ENCODE measurements at regions not wholly inside any gene's neighbourhood (a gene's known extent, or its start where the extent isn't known, plus 50 kb on each side); places are given as distances from the start of the nearest gene placed in this dataset.

- Histone ChIP-seq H3K27me3 (ENCODE audit: control insufficient read depth in 1 of 2, insufficient read depth in 2 of 2, low read length in 2 of 2) (no peaks in the 10 kb centered on the region), H3K4me3 (ENCODE audit: low read depth in 1 of 2, low read length in 2 of 2) (no peak overlapping the region), H3K36me3 (ENCODE audit: control insufficient read depth in 2 of 2, insufficient read depth in 2 of 2, low read length in 1 of 2) (no peaks in the 10 kb centered on the region), H3K4me1 (ENCODE audit: control insufficient read depth in 2 of 2, insufficient read depth in 2 of 2, low read length in 1 of 2) (no peaks in the 10 kb centered on the region), H3K27ac (ENCODE audit: low read depth in 2 of 2, low read length in 1 of 2) (no peak overlapping the region), H3K9me3 (ENCODE audit: control insufficient read depth in 2 of 2, insufficient read depth in 1 of 2, low read depth in 1 of 2, low read length in 1 of 2) (no peaks in the 10 kb centered on the region)
- WGBS, 2 donors, result 85% methylated on average over 7 of the region's 7 CpGs
Measured at GRCh38 chr5:67515020-67515689, 318.6 kb upstream of the CD180 start.

- 68 to 92% methylated on average over 1 of the region's 1 CpG for whole genome bisulfite sequencing, 2 donors
- Histone ChIP-seq H3K4me1 (ENCODE audit: control insufficient read depth in 2 of 2, insufficient read depth in 2 of 2, low read length in 1 of 2) (no peaks in the 10 kb centered on the region), H3K27ac (ENCODE audit: low read depth in 2 of 2, low read length in 1 of 2) (no peak overlapping the region), H3K4me3 (ENCODE audit: low read depth in 1 of 2, low read length in 2 of 2) (no peak overlapping the region), H3K27me3 (ENCODE audit: control insufficient read depth in 1 of 2, insufficient read depth in 2 of 2, low read length in 2 of 2) (no peaks in the 10 kb centered on the region), H3K36me3 (ENCODE audit: control insufficient read depth in 2 of 2, insufficient read depth in 2 of 2, low read length in 1 of 2) (no peaks in the 10 kb centered on the region), H3K9me3 (ENCODE audit: control insufficient read depth in 2 of 2, insufficient read depth in 1 of 2, low read depth in 1 of 2, low read length in 1 of 2) (no peaks in the 10 kb centered on the region)
Measured at GRCh38 chr5:67512758-67513157, 316.2 kb upstream of the CD180 start.

- no peaks in the 10 kb centered on the region for H3K36me3 ChIP-seq (ENCODE audit: control insufficient read depth in 2 of 2, insufficient read depth in 2 of 2, low read length in 1 of 2)
- H3K4me3 ChIP-seq (ENCODE audit: low read depth in 1 of 2, low read length in 2 of 2), result no peak overlapping the region
- H3K27me3 ChIP-seq (ENCODE audit: control insufficient read depth in 1 of 2, insufficient read depth in 2 of 2, low read length in 2 of 2), result no peaks in the 10 kb centered on the region
- H3K4me1 ChIP-seq (ENCODE audit: control insufficient read depth in 2 of 2, insufficient read depth in 2 of 2, low read length in 1 of 2), result no peaks in the 10 kb centered on the region
- no peak overlapping the region for H3K27ac ChIP-seq (ENCODE audit: low read depth in 2 of 2, low read length in 1 of 2)
- 57 to 67% methylated on average over 1 of the region's 1 CpG for WGBS, 2 donors
- no peaks in the 10 kb centered on the region for H3K9me3 ChIP-seq (ENCODE audit: control insufficient read depth in 2 of 2, insufficient read depth in 1 of 2, low read depth in 1 of 2, low read length in 1 of 2)
Measured at GRCh38 chr5:67511911-67512310, 315.3 kb upstream of the CD180 start.

- Histone ChIP-seq H3K36me3 (ENCODE audit: control insufficient read depth in 2 of 2, insufficient read depth in 2 of 2, low read length in 1 of 2) (no peaks in the 10 kb centered on the region), H3K27ac (ENCODE audit: low read depth in 2 of 2, low read length in 1 of 2) (no peak overlapping the region), H3K27me3 (ENCODE audit: control insufficient read depth in 1 of 2, insufficient read depth in 2 of 2, low read length in 2 of 2) (no peaks in the 10 kb centered on the region), H3K4me3 (ENCODE audit: low read depth in 1 of 2, low read length in 2 of 2) (no peak overlapping the region), H3K4me1 (ENCODE audit: control insufficient read depth in 2 of 2, insufficient read depth in 2 of 2, low read length in 1 of 2) (no peaks in the 10 kb centered on the region), H3K9me3 (ENCODE audit: control insufficient read depth in 2 of 2, insufficient read depth in 1 of 2, low read depth in 1 of 2, low read length in 1 of 2) (no peaks in the 10 kb centered on the region)
Measured at GRCh38 chr5:67510204-67510603, 313.6 kb upstream of the CD180 start.

- no peaks in the 10 kb centered on the region for H3K36me3 ChIP-seq (ENCODE audit: control insufficient read depth in 2 of 2, insufficient read depth in 2 of 2, low read length in 1 of 2)
- H3K9me3 ChIP-seq (ENCODE audit: control insufficient read depth in 2 of 2, insufficient read depth in 1 of 2, low read depth in 1 of 2, low read length in 1 of 2), result no peaks in the 10 kb centered on the region
- H3K27me3 ChIP-seq (ENCODE audit: control insufficient read depth in 1 of 2, insufficient read depth in 2 of 2, low read length in 2 of 2), result no peaks in the 10 kb centered on the region
- H3K4me3 ChIP-seq (ENCODE audit: low read depth in 1 of 2, low read length in 2 of 2), result no peak overlapping the region
- H3K4me1 ChIP-seq (ENCODE audit: control insufficient read depth in 2 of 2, insufficient read depth in 2 of 2, low read length in 1 of 2), result no peaks in the 10 kb centered on the region
- 72 to 82% methylated on average over 5 of the region's 5 CpGs for WGBS, 2 donors
- no peak overlapping the region for H3K27ac ChIP-seq (ENCODE audit: low read depth in 2 of 2, low read length in 1 of 2)
Measured at GRCh38 chr5:67509402-67510186, 313.0 kb upstream of the CD180 start.

GRCh38 chr5:67506241-67506640, 309.6 kb upstream of the CD180 start:
- 77 to 81% methylated on average over 2 of the region's 2 CpGs for WGBS, 2 donors
- H3K27me3 ChIP-seq (ENCODE audit: control insufficient read depth in 1 of 2, insufficient read depth in 2 of 2, low read length in 2 of 2), result peaks cover 0 to 2% of the 10 kb centered on the region in 2 donors
- H3K9me3 ChIP-seq (ENCODE audit: control insufficient read depth in 2 of 2, insufficient read depth in 1 of 2, low read depth in 1 of 2, low read length in 1 of 2), result no peaks in the 10 kb centered on the region

GRCh38 chr5:67502951-67503350, 306.4 kb upstream of the CD180 start:
- 86 to 90% methylated on average over 1 of the region's 1 CpG for WGBS, 2 donors
- Histone ChIP-seq H3K36me3 (ENCODE audit: control insufficient read depth in 2 of 2, insufficient read depth in 2 of 2, low read length in 1 of 2) (no peaks in the 10 kb centered on the region), H3K4me3 (ENCODE audit: low read depth in 1 of 2, low read length in 2 of 2) (no peak overlapping the region), H3K27me3 (ENCODE audit: control insufficient read depth in 1 of 2, insufficient read depth in 2 of 2, low read length in 2 of 2) (peaks cover 0 to 2% of the 10 kb centered on the region in 2 donors), H3K27ac (ENCODE audit: low read depth in 2 of 2, low read length in 1 of 2) (no peak overlapping the region), H3K4me1 (ENCODE audit: control insufficient read depth in 2 of 2, insufficient read depth in 2 of 2, low read length in 1 of 2) (no peaks in the 10 kb centered on the region), H3K9me3 (ENCODE audit: control insufficient read depth in 2 of 2, insufficient read depth in 1 of 2, low read depth in 1 of 2, low read length in 1 of 2) (no peaks in the 10 kb centered on the region)

More at GRCh38 chr5:67506241-67506640, 309.6 kb upstream of the CD180 start:
- Histone ChIP-seq H3K27ac (ENCODE audit: low read depth in 2 of 2, low read length in 1 of 2) (no peak overlapping the region), H3K4me1 (ENCODE audit: control insufficient read depth in 2 of 2, insufficient read depth in 2 of 2, low read length in 1 of 2) (no peaks in the 10 kb centered on the region), H3K36me3 (ENCODE audit: control insufficient read depth in 2 of 2, insufficient read depth in 2 of 2, low read length in 1 of 2) (no peaks in the 10 kb centered on the region), H3K4me3 (ENCODE audit: low read depth in 1 of 2, low read length in 2 of 2) (no peak overlapping the region)

- Histone ChIP-seq H3K27me3 (ENCODE audit: control insufficient read depth in 1 of 2, insufficient read depth in 2 of 2, low read length in 2 of 2) (no peaks in the 10 kb centered on the region), H3K4me3 (ENCODE audit: low read depth in 1 of 2, low read length in 2 of 2) (no peak overlapping the region), H3K36me3 (ENCODE audit: control insufficient read depth in 2 of 2, insufficient read depth in 2 of 2, low read length in 1 of 2) (no peaks in the 10 kb centered on the region), H3K9me3 (ENCODE audit: control insufficient read depth in 2 of 2, insufficient read depth in 1 of 2, low read depth in 1 of 2, low read length in 1 of 2) (no peaks in the 10 kb centered on the region), H3K4me1 (ENCODE audit: control insufficient read depth in 2 of 2, insufficient read depth in 2 of 2, low read length in 1 of 2) (peaks cover 0 to 3% of the 10 kb centered on the region in 2 donors), H3K27ac (ENCODE audit: low read depth in 2 of 2, low read length in 1 of 2) (no peak overlapping the region)
- WGBS, 2 donors, result 80 to 87% methylated on average over 1 of the region's 1 CpG
Measured at GRCh38 chr5:67496051-67496450, 299.5 kb upstream of the CD180 start.

GRCh38 chr5:67495072-67495471, 298.5 kb upstream of the CD180 start:
- no peaks in the 10 kb centered on the region for H3K36me3 ChIP-seq (ENCODE audit: control insufficient read depth in 2 of 2, insufficient read depth in 2 of 2, low read length in 1 of 2)
- peaks cover 0 to 3% of the 10 kb centered on the region in 2 donors for H3K4me1 ChIP-seq (ENCODE audit: control insufficient read depth in 2 of 2, insufficient read depth in 2 of 2, low read length in 1 of 2)
- no peaks in the 10 kb centered on the region for H3K9me3 ChIP-seq (ENCODE audit: control insufficient read depth in 2 of 2, insufficient read depth in 1 of 2, low read depth in 1 of 2, low read length in 1 of 2)
- WGBS, 2 donors, result 79 to 86% methylated on average over 3 of the region's 3 CpGs
- H3K27me3 ChIP-seq (ENCODE audit: control insufficient read depth in 1 of 2, insufficient read depth in 2 of 2, low read length in 2 of 2), result no peaks in the 10 kb centered on the region
- no peak overlapping the region for H3K4me3 ChIP-seq (ENCODE audit: low read depth in 1 of 2, low read length in 2 of 2)
- no peak overlapping the region for H3K27ac ChIP-seq (ENCODE audit: low read depth in 2 of 2, low read length in 1 of 2)
